Lower lobe of right lung (tissue), 2 donors: ENCODE measurements at regions not wholly inside any gene's neighbourhood (a gene's known extent, or its start where the extent isn't known, plus 50 kb on each side); places are given as distances from the start of the nearest gene placed in this dataset.

ENCODE experiments used
- ATAC-seq, 2 donors: fragments of 200-7000 bp; cut with Tn5 transposase; one replicate each; pipeline ENCODE4 v1.9.1; 2020 to 2022; ENCODE audit warnings: mild to moderate bottlenecking in 2 of 2, moderate library complexity in 2 of 2
- DNase-seq: peaks from one replicate; pipeline ENCODE4 v3.0.0-alpha.2; 2020
- H3K27ac ChIP-seq: fragments of 200-600 bp; one replicate; pipeline ENCODE4 v1.8.0; 2022
- H3K27me3 ChIP-seq: fragments of 200-600 bp; one replicate; pipeline ENCODE4 v1.8.0; 2022; ENCODE audit warnings: low read depth
- H3K36me3 ChIP-seq: fragments of 200-600 bp; one replicate; pipeline ENCODE4 v1.8.0; 2022; ENCODE audit warnings: mild to moderate bottlenecking
- H3K4me1 ChIP-seq: fragments of 200-600 bp; one replicate; pipeline ENCODE4 v1.8.0; 2022
- H3K4me3 ChIP-seq: fragments of 200-600 bp; one replicate; pipeline ENCODE4 v1.8.0; 2022; ENCODE audit warnings: mild to moderate bottlenecking
- H3K9me3 ChIP-seq: fragments of 200-600 bp; one replicate; pipeline ENCODE4 v1.8.0; 2022
- CTCF ChIP-seq: fragments of 200-600 bp; IDR thresholded peaks from one replicate; pipeline ENCODE4 v1.8.0; 2022; ENCODE audit warnings: antibody characterized with exemption, mild to moderate bottlenecking
- intact Hi-C: fragments of 100-400 bp; cut with DNase I; formaldehyde crosslinking; loops from one replicate; pipeline ENCODE4 v1.11.0; 2022
- donor health status: DM: no; HTN: yes; CAD: no; lungs with severe emphysema.

DNA sequence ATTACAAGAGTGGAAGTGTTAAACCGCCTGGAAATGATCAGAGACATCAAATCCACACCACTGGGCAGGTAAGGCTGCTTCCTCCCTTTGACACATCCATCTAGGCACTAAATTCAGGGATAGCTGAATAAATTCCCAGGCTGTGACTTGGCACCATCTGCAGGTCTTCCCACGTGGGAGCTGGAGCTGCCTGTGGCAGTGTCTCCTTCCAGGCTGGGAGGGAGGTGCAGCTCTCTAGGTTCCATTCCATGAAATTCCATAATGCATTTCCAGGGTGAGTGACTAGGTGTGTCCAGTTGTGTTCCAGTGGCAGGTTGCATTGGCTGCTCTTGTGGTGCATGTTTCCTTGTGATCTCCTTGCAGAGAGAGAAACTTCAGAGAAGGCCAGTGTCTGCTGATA, 188.9 kb upstream of the CXCR4 start:
- intact Hi-C loops, result no loop called here
- Histone ChIP-seq H3K4me1 (no peaks in the 10 kb centered on the region), H3K27ac (no peak overlapping the region), H3K36me3 (no peaks in the 10 kb centered on the region), H3K4me3 (no peak overlapping the region), H3K9me3 (no peaks in the 10 kb centered on the region), H3K27me3 (no peaks in the 10 kb centered on the region)
- TF ChIP-seq CTCF, result no peak
- no peak for ATAC-seq
- DNase-seq, result no peak

DNA sequence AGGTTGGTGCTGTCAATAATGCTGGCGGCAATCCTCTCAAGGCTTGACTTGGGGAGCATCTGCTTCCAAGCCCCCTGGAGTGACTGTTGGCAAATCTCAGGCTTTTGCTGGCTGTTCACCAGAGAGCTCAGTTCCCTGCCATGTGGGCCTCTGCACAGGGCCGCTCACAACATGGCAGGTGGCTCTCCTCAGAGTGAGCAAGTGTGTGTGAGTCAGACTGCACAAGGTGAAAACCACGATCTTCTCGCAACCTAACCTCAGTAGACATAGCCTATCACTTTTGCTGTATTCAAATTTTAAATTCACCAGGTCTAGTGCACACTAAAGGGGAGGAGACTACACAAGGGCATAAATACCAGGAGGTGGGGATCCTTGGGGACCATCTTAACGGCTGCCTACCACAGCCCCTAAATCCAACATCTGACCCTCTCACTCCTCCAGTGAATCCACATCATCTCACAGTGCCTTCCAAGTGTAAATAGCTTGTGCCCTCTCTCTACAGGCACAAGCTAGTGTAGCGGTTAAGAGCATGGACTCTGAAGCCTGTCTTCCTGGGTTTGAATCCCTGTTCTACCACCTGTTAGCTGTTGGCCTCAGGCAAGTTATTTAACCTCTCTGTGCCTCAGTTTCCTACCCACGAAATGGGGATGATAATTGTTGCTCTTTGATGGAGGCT, 187.7 kb upstream of the CXCR4 start:
- DNase-seq, result no peak
- H3K4me1 ChIP-seq, result no peaks in the 10 kb centered on the region
- peak; percentile 37 to 43 for ATAC-seq
- intact Hi-C loops, result no loop called here
- no peaks in the 10 kb centered on the region for H3K9me3 ChIP-seq
- H3K27me3 ChIP-seq, result no peaks in the 10 kb centered on the region
- no peak for TF ChIP-seq CTCF
- no peaks in the 10 kb centered on the region for H3K36me3 ChIP-seq
- H3K27ac ChIP-seq, result no peak overlapping the region
- H3K4me3 ChIP-seq, result no peak overlapping the region

GRCh38 chr2:136301006-136301405, 183.1 kb upstream of the CXCR4 start:
- no peak for TF ChIP-seq CTCF
- intact Hi-C loops, result no loop called here
- Histone ChIP-seq H3K4me1 (no peaks in the 10 kb centered on the region), H3K27ac (no peak overlapping the region), H3K9me3 (no peaks in the 10 kb centered on the region), H3K27me3 (no peaks in the 10 kb centered on the region), H3K4me3 (no peak overlapping the region), H3K36me3 (no peaks in the 10 kb centered on the region)
- DNase-seq (no peak), ATAC-seq (no peak)

DNA sequence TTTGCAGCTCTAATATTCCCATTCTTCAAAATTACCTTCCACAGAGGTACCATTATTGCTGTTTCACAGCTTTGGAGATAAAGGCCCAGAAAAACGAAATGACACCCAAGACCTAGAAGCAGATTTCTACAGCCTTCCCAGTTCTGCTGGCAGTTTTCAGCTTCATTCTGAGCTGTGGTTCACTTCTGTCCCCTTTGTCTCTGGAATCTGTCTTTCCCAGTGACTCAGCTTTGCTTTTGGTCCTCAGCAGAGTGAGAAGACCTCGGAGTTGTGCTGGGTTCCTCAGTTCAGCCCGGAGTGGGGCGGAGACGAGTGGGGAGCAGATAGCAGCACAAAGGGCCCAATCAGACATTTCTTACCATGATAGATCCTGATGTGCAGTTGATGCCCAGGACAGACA, 180.7 kb upstream of the CXCR4 start:
- H3K27me3 ChIP-seq, result no peaks in the 10 kb centered on the region
- no peaks in the 10 kb centered on the region for H3K9me3 ChIP-seq
- TF ChIP-seq CTCF, result no peak
- ATAC-seq (no peak), DNase-seq (no peak)
- no peaks in the 10 kb centered on the region for H3K36me3 ChIP-seq
- H3K4me1 ChIP-seq, result no peaks in the 10 kb centered on the region
- intact Hi-C loops, result no loop called here
- no peak overlapping the region for H3K4me3 ChIP-seq
- H3K27ac ChIP-seq, result no peak overlapping the region

GRCh38 chr2:136297994-136298393, 180.0 kb upstream of the CXCR4 start:
- Histone ChIP-seq H3K4me1 (no peaks in the 10 kb centered on the region), H3K4me3 (no peak overlapping the region), H3K27ac (no peak overlapping the region), H3K36me3 (no peaks in the 10 kb centered on the region), H3K9me3 (no peaks in the 10 kb centered on the region), H3K27me3 (no peaks in the 10 kb centered on the region)
- DNase-seq, result no peak
- intact Hi-C loops, result no loop called here
- no peak for TF ChIP-seq CTCF
- no peak for ATAC-seq
